ENCODE measurements at regions not wholly inside any gene's neighbourhood (a gene's known extent, or its start where the extent isn't known, plus 50 kb on each side); places are given as distances from the start of the nearest gene placed in this dataset.

GRCh38 chr3:22156868-22157267 lies 405.9 kb upstream of the ZNF385D start:
- TF ChIP-seq, protein P1, sequence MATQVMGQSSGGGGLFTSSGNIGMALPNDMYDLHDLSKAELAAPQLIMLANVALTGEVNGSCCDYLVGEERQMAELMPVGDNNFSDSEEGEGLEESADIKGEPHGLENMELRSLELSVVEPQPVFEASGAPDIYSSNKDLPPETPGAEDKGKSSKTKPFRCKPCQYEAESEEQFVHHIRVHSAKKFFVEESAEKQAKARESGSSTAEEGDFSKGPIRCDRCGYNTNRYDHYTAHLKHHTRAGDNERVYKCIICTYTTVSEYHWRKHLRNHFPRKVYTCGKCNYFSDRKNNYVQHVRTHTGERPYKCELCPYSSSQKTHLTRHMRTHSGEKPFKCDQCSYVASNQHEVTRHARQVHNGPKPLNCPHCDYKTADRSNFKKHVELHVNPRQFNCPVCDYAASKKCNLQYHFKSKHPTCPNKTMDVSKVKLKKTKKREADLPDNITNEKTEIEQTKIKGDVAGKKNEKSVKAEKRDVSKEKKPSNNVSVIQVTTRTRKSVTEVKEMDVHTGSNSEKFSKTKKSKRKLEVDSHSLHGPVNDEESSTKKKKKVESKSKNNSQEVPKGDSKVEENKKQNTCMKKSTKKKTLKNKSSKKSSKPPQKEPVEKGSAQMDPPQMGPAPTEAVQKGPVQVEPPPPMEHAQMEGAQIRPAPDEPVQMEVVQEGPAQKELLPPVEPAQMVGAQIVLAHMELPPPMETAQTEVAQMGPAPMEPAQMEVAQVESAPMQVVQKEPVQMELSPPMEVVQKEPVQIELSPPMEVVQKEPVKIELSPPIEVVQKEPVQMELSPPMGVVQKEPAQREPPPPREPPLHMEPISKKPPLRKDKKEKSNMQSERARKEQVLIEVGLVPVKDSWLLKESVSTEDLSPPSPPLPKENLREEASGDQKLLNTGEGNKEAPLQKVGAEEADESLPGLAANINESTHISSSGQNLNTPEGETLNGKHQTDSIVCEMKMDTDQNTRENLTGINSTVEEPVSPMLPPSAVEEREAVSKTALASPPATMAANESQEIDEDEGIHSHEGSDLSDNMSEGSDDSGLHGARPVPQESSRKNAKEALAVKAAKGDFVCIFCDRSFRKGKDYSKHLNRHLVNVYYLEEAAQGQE (IDR thresholded peaks at IDR 0.05; ENCODE audit: insufficient read depth in 1 of 2, low read depth in 2 of 2, low read length in 2 of 2), result no peak
- TF ChIP-seq POLR2AphosphoS5 (IDR thresholded peaks at IDR 0.05; ENCODE audit: low read depth, low read length) (no peak), FOXP2 (optimal IDR thresholded peaks at IDR 0.05; ENCODE audit: borderline replicate concordance, extremely low read depth, extremely low read length, insufficient read depth) (no peak), SIN3A (IDR thresholded peaks at IDR 0.05; ENCODE audit: borderline replicate concordance, insufficient read depth, low read length) (no peak)
